GM18511 (cell line): ENCODE measurements at regions not wholly inside any gene's neighbourhood (a gene's known extent, or its start where the extent isn't known, plus 50 kb on each side); places are given as distances from the start of the nearest gene placed in this dataset.

Experiments used
- ATAC-seq: cut with Tn5 transposase; IDR thresholded peaks from one replicate; pipeline ENCODE4 v1.9.1; 2021; ENCODE audit warnings: mild to moderate bottlenecking, moderate library complexity; ENCODE audit not compliant: unreplicated experiment

DNA sequence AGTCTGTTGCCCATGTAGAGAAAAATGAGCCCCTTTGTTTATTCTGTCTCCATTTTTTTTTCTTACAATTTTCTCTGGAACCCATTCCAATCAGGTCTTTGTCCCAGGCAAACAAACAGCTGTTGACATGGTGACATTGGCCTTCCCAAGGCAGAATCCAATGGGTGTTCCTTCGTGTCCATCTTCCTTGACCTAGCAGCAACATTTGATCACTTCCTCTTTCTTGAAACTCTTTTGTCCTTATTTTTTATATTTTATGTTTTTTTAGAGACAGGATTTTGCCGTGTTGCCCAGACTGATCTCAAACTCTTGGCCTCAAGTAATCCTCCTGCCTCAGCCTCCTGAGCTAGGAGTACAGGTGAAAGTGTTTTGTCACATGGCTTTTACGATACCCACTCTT is 65.4 kb upstream of the CACNA1E start:
- no peak for ATAC-seq

DNA sequence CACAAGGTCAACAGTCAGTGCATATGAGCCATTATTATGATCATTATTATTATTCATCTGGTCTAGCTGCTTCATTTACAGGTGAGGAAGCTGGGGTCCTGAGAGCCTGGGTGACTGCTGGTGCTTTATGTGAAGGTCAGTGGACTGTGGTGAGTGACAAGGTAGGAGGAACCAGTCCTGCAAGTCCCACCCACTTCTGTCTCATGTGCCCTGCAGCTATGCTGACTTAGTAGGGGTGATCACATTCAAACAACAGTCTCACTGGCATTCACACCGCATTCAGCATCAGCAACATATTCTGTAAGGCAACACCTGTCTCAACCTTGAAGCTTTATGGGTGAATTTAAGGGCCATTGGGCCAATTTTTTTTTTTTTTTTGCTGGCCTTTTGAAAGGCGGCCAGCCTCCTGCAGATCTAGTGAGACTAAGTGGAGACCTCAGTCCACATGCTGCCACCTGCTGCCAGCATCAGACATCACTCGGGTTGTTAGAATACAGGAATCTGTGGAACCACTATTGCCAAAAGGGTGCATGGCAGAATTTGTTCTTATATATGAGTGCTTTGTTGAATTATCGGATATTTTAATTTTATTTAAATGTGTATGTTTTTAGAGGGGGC is 59.9 kb upstream of the CACNA1E start:
- ATAC-seq: peak; percentile 53

DNA sequence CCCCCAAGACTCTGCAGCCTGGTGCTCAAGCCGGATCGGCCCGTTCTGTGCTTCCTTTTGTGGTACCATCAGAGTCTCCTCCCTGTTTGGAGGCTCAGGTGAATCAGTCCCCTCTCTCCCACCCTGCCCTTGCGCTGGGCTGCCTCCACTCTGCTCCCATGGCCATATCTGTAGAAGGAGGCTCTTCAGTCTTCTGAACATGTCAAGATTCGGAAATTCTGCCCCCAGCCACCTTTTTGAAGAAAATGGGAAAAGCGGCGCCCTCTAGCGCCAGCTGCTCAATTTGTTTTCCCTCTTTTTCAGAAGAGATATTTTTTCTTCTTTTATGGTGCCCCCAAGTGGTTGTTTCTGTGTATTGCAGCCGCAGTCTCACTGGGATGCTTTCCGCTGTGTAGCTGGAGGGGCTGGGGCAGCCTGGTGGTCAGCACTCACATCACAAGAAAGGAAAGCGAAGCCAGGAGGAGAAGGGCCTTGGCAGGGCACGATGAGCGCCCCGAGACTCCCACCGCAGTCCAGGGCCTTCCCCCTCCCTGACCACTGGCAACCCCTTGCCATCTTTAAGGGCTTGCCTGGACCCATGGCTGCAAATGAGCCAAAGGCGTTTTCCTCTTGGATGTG is 58.4 kb upstream of the CACNA1E start:
- ATAC-seq: peak; percentile 54

DNA sequence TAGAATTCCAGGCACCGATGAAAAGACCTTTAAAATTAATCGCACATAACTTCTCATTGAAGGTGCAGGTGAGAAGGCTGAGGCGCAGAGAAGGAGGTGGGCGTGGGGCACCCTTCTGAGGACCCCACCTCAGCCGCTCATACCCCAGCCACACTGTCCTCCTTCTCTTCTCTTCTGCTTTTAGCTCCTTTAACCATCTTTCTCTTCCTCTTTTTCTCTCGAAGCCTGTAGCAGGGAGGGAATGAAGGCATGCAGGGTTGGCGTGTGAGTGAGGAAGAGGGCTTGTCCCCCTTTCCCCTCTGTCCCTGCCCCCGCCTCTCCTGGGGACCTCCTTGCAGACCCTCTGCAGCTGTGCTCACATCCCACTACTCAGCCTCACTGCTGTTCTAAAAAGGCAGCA is 57.8 kb upstream of the CACNA1E start:
- ATAC-seq: no peak

DNA sequence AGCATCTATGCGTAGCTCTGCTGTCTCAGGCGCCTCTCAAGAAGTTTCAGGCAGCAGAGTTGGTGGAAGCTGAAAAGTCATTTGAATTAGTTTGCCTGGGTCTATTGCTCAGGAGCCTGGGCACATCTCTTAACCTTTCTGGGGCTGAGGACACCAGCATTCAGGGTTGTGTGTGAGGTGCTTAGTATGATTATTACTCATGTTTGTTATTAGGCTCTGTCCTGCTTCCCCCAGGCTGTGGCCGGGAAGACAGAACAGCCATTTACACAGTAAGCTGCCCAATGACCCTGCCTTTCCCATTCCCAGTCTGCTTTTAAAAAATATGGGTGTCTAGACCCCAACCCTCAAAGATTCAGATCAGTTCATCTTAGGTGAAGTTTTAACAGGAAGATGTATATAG is 53.9 kb upstream of the CACNA1E start:
- no peak for ATAC-seq

DNA sequence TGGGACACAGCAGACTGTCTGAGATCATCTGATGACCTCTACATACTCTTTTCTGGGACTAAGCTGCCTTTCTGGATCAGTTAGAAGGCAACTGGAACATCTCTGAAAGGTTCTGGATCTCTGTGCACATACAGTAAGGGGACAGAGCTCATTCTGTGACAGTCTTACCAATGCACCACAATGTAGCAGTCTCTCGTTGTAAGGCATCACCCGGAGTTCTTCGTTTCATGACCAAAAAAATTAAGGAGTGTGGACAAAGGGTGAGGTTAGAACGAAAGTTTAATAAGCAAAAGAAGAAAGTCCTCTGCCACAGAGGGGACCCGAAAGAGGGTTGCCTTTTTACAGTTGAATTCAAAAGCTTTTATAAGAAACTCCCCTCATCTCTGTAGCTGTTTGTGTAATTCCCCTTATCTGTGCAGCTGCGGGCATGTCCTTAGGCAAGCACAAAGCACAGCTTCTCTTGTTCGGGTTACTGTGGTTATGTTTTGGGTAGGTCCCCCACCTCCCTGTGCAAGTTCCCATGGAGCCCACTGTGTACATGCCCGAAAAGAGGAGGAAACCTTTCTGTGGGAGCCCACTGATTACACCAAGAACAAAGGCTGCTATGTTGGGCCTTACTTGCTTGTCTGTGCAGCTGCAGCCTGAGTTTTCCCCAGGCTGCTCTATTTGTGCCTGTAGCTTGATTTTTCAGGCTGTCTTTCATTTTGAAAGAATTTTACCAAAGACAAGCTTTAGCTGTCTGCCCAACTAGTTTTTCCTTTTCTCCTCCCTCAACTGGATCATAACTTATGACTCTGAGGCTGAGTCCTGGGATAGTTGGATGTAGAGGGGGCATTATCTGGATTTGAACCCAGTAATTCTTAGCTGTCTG is 53.1 kb upstream of the CACNA1E start:
- ATAC-seq: peak; percentile 83
